GM18870 (cell line): ENCODE measurements at regions not wholly inside any gene's neighbourhood (a gene's known extent, or its start where the extent isn't known, plus 50 kb on each side); places are given as distances from the start of the nearest gene placed in this dataset.
A peak's percentile ranks its signal among the peaks of the same experiment; 100 is the strongest.

Source experiments
- ATAC-seq: cut with Tn5 transposase; IDR thresholded peaks from one replicate; pipeline ENCODE4 v1.9.1; 2021; ENCODE audit warnings: moderate library complexity; ENCODE audit not compliant: unreplicated experiment

DNA sequence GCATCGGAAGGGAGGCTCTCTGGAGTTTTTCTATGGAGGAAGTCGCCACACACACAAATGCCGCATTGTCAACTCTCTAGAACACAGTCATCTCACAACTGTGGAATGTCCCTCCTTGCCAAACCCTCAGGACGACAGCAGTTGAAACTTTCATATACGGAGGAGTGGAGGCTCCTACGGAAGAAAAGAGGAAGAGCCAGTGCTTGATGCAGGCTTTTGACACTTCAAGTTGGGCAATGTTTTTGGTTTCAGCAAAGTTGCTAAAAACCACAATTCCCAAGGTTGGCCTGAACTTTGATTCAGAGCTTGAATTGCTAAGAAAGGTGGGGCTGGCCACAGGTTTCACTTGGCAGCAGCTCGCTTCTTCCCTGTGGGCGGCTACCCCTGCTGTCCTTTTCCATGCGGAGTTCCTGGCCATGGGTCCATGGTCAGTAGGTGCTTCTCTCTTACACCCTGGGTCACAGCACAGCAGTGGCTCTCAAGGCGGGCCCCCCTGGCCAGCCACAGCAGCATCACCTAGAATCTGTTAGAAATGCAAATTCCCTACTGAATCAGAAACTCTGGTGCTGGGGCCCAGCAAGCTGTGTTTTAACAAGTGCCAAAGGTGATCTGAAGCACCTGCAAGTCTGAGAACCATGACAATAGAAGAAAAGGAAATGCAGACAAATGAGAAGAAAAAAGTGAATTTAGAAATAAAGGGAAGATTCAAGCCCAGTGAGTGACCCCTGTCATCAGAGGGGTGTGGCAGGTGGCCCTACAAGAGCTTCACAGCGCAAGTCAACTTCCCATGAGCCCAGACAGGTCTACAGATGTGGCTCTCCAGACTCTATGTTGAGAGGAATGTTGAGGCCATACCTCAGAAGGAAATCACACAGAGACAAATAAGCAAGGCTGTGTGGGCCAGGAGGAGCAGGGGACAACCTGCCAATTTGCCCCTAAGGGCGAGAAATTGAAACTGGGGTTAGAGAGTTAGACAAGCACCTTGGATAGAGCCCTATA, 856.4 kb downstream of the RNF144A start:
- peak; percentile 81 for ATAC-seq

- no peak for ATAC-seq
Observed at GRCh38 chr2:7774481-7774880, 857.3 kb downstream of the RNF144A start.

GRCh38 chr2:7777668-7778067, 860.5 kb downstream of the RNF144A start:
- no peak for ATAC-seq

DNA sequence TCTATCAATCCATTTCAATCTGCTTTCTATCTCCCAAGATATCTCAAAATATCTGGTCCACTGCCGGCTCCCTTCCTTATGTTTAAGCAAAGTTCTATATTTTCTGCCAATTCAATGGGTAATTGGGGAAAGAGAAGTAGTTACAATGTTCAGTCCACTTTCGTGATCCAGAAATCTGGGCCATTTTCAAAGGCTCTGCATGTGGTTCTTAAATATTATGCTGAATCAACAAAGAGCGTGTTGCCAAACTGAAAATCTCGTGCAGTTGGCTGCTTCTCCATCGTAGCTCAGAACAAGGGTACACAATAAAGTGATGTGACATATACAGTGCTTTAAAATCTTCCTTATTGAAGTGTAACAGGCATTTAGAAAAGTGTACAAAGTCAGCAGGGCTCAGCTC, 863.1 kb downstream of the RNF144A start:
- no peak for ATAC-seq

- ATAC-seq = no peak
Observed at GRCh38 chr2:7785700-7786099, 868.5 kb downstream of the RNF144A start.

DNA sequence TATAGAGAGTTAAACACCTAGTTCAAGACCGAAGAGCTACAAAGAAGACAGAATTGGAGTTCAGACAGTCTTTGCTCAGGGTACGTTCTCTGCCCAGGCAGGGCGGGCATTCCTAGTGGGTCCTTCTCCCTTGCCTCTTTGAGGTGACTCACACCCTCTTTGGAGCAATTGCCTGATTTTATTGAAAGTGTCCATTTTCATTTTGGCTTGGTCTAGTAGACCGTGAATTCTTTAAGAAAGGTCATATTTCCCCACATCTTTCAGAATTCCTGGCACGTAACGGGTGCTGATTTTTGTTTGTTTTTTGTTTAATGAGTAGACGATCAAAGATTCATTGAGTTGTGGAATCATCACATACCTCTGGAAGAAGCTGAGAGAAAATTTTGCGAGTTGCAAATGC, 871.5 kb downstream of the RNF144A start:
- no peak for ATAC-seq

GRCh38 chr2:7792031-7792651, 874.9 kb downstream of the RNF144A start:
- no peak for ATAC-seq

- no peak for ATAC-seq
Observed at GRCh38 chr2:7795778-7796563, 878.8 kb downstream of the RNF144A start.

DNA sequence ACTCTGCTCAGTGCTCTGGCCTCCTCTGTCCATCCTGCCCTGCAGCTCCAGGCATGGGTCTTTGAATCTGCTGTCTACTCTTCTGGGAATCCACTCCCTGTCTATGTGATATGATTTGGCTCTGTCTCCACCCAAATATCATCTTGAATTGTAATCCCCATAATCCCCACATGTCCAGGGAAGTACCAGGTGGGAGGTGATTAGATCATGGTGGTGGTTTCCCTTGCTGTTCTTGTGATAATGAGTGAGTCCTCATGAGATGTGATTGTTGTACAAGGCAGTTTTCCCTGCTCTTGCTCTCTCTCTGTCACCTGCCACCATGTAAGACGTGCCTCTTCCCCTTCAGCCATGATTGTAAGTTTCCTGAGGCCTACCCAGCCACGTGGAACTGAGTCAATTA, 881.8 kb upstream of the ID2 start:
- ATAC-seq = no peak

DNA sequence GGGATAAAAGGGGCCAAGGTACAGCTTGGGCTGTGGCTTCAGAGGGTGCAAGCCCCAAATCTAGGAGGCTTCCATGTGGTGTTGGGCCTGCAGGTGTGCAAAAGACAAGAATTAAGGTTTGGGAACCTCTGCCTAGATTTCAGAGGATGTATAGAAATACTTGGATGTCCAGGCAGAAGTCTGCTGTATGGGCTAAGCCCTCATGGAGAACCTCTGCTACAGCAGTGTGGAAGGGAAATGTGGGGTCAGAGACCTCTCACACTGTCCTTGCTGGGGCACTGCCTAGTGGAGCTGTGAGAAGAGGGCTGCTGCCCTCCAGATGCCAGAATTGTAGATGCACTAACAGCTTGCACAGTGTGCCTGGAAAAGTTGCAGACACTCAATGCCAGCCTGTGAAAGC, 880.6 kb upstream of the ID2 start:
- ATAC-seq = no peak

DNA sequence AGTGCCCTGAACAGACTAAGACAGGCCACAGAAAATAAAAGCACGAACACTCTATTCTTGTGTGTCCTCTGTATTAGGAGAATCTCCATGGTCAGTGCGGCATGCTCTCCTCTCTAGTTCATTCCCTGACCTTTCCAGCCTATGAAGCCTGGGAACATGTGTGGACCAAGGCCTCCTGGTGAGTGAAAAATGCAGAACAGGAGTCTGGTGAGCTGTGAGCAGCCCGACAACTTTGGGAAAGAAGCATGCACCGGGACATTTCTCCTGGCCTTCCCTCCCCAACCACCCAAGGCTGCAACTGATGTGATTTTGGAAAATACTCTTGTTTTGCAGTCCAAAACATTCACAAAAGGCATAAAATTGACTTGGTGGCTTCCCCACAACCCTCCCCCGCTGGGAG, 878.3 kb upstream of the ID2 start:
- no peak for ATAC-seq

GRCh38 chr2:7809640-7810039, 872.2 kb upstream of the ID2 start:
- no peak for ATAC-seq

GRCh38 chr2:7811073-7811472, 870.8 kb upstream of the ID2 start:
- no peak for ATAC-seq

DNA sequence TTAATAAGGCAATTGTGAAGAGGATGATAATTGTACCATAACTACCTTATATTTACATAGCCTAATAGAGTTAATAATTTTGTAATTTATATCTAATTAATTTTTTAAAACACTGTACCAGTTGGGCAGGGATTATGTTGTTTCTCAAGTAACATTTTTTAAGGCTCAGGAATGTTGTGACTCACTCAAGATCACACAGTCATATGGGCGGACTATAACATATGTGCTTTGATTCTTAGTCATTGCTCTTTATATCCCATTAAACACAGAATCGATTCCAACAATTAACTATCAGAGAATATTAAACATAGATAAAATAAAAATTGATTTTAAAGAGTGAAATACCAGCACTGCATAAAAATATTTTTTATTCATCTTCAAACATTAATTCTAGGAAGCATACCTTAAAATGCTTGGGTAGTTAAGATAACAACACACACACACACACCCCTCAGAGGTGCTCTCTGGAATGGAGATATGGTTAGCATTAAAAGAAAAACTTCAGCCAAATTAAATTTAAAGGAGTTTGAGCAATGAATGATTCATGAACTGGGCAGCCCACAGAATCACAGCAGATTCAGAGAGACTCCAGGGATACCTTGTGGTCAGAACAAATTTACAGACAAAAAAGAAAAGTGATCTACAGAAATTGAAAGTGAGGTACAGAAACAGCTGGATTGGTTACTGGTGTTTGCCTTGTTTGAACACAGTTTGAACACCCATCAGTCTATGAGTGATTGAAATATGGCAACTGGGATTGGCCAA, 869.4 kb upstream of the ID2 start:
- ATAC-seq = no peak

DNA sequence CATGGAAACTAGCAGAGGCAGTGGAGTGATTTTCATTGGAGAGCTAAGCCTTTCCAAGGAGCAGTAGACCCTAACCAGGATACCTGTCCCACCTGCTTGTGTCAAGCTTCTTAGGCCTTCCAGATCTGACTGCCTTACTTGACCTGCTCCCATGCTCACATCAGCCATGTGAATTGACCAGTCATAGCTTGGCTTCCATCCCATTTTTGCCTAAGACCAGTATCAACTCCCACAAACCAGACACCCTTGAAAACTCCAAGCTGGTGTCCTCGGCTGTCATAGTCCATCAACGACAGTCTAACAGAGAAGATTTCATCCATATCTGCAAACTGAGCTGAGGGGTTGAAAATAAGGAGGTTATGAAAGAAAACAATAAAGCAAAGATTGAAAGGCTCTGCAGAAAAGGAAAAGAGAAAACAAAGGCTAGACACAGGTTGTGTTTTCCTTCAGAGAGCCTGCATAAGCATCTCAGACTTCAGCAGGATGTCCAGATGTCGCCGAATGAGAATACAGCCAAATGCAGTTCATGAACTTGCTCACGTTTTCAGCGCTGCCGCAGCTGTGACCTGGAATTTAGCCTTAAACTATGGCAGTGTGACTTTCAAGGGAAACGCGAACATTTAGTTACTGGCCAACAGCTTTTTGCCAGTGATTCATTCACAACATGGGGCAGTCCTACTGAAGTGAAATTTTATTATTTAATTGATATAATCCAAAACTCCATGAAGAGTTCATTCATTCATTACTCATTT, 868.1 kb upstream of the ID2 start:
- no peak for ATAC-seq

GRCh38 chr2:7815726-7816125, 866.1 kb upstream of the ID2 start:
- no peak for ATAC-seq

DNA sequence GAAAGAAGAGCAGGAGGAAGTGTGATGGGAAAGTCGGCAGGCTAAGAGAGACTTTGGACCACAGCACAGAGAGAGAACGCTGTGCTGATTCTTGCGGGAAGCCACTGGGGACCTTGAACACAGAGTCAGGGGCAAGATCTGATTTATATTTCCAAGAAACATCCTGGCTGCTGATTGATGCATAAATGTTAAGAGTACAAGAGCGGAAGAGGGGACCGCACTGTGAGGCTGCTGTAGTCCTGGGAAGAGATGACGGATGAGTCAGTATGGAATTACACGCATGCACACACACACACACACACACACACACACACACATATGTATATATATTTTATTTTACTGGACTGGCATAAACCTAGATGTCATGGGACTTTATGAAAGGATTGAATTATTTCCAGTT, 865.6 kb upstream of the ID2 start:
- ATAC-seq = no peak

DNA sequence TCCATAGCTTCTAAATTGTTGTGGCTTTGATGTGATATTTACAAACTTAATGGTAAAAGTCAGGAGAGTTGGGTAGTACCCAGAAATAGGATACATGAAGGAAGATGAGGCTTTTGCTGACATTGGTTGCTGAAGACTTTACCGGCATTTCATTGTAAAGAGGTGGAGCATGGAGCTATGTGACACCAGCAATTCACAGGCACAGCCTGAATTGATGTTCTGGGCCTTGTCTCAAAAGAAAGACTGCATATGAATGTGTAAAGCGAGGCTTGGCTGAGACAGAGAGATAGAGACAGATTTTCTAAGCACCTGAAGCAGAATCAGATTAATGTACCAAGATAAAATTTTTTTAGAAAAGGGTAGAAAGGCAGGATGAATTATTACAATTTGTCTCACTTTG, 864.9 kb upstream of the ID2 start:
- ATAC-seq = no peak

GRCh38 chr2:7819316-7819715, 862.5 kb upstream of the ID2 start:
- ATAC-seq = no peak

DNA sequence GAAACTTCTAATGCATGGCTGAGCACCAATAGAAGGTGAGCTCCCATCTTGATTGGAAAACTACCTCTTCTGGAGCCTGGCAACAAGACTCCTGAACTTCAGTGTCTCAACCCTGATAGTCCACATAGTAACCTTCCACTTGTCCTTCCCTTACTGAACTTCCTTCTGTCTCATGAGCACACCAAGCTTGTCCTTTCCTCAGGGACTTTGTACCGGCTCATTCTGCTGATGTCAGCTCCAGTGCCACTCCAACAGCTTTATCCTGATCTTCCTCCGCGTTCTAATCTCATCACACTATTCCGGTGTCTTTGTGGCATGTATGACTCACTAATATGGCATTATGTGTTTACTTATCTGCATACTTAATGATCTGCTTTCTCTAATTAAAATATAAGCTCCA, 862.0 kb upstream of the ID2 start:
- no peak for ATAC-seq
